CD4-positive, alpha-beta T cell treated with Interferon alpha-2 for 1 hour (primary cell): ENCODE measurements at regions not wholly inside any gene's neighbourhood (a gene's known extent, or its start where the extent isn't known, plus 50 kb on each side); places are given as distances from the start of the nearest gene placed in this dataset.

Experiments
- DNase-seq, 2 donors: peaks; one replicate each; pipeline ENCODE4 v3.0.0-alpha.2; 2020 to 2022

DNA sequence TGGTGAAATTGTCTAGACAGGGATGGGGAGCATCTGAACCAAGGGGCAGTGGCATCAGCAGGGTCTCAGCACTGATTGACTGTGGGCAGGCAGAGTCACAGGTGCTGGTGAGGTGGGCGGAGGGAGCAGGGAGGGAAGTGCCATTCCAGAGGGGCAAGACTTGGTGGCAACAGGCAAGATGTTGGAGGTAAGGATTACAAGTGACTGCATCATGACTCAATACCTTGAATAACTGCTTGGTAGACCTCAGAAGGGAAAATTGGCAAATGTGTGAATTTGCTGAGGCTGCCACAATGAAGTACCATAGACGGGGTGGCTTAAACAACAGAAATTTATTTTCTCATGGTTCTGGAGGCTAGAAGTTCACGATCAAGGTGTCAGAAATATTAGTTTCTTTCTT, 419.1 kb downstream of the HS3ST3B1 start:
- no peak for DNase-seq

DNA sequence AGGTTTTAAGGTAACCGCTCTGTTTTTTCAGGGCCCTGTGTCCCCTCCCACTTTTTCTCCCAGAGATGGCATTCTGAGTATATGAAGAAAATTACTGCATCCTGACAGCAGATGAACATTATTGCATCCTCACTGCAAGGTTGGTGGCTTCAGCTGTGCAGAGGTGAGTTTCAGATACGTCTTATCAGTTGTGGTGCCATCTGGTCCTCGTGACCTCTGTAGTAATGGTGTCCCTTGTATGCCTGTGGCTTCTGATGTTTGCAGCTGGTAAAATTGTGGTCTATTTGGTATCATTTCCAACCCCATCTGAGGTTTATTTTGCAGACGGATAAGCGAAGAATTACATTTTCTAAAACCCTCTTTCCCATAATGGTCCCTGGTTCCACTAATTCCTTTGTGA, 417.0 kb downstream of the HS3ST3B1 start:
- no peak for DNase-seq

DNA sequence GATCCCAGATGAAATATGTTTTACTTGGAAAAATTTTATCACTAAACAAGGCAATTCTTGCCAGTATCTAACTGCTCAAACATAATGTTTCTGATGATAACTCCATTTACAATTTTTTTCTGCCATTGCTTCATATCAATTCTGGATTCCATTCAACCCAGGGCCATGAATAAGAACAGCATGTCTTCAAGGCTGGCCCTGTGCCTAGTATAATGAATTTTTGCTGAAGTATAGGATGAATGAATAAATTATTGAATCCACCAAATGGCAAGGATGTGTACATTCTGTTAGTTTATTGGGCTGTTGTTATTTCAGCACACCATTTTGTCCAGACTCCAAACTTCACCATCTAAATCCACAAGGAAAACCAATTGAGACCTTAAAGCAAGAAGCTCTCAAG, 414.7 kb downstream of the HS3ST3B1 start:
- DNase-seq, result no peak

DNA sequence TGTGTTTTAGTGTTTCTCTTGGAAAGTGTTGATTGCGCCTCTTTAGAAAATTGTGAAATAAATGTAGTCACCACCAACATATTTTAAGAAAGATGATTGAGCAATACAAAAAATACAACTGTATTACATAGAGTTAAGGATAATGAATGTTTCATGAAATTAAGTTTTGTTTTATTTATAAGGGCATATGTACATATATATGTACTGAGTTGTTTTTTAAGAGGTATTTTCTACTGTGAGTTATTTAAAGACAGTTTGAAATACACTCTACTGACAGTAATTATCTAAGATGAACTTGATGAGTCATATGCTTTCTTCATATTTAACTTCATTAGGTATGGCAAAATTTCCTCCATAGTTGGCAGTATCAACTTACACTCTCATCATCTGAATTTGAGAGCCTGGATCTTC, 411.7 kb downstream of the HS3ST3B1 start:
- DNase-seq, result no peak

DNA sequence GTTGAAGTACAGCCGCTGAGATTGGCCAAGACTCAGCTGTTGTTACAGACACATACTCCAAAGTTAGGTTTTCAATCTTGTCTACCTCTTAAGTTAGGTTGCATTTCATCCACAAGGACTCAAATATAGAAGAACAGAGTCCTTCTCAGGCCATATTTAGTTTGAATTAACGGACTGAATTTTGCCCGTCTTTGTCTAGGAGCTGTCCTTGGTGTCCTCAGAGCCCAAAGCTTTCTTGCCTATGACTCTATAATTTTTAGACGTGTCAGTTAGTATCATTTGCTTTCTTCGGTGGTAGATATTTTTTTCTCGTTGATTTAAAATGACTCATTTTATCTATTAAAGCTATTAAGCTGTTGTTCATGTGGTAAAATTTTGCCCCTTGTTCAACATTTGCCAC, 403.2 kb downstream of the HS3ST3B1 start:
- DNase-seq, result no peak

DNA sequence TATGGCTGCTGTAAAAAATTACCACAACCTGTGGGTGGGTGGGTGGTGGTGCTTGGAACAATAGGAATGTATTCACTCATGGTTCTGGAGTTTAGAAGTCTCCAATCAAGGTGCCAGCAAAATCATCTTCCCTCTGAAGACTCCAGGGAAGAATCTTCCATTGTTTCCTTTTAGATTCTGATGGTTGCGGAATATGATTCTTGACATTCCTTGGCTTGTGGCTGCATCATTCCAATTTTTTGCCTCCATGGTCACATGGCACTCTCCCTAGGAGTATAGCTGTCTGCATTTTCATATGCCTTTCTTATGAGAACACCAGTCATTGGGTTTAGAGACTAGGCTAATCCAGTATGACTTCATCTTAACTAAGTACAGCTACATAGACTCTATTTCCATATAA, 401.0 kb downstream of the HS3ST3B1 start:
- no peak for DNase-seq

DNA sequence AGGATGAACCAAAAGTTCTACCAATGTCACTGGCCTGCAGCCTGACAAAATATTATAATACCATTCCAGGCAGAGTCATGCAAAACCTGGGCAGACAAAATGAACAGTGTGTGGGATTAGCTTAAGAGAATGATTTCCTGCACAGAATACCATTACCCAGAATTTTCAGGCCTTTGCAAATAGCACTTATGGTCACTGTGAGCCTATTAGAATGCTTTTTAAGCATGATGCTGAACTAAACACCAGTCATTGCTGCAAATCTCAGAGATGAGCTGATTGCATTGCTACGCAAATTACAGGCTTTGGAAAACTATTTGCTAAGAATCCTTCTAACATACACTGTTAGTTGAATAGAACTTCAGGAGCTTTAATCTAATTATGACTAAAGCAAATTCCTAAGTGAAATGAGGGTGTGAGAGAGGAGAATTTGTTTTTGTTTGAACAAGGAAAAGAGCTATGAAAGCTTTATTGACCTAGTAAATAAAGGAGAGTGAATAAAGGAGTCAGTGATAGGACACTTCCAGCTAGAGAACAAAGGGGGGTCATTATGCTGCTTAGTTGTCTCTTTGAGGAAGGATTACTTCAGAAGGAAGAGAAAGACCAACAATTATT, 398.8 kb downstream of the HS3ST3B1 start:
- DNase-seq, result no peak

DNA sequence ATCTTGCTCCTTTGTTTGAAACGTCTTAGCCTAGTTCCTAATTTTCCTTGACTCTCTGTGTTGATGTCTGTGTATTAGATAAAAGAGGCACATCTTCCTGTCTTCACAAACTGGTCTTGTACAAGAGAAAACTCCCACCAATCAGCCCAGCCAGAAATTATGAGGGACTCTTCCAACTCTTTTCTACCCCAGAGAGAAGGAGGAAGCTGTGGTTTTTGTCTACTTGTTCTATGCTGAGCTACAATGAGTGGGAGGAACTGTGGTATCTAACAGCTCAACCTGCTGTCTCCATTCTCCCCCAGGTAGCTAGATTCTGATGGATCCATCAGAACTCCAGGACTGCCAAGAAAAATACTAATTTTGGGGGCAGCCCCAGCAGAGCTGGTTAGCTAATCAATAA, 392.5 kb downstream of the HS3ST3B1 start:
- DNase-seq, result no peak

DNA sequence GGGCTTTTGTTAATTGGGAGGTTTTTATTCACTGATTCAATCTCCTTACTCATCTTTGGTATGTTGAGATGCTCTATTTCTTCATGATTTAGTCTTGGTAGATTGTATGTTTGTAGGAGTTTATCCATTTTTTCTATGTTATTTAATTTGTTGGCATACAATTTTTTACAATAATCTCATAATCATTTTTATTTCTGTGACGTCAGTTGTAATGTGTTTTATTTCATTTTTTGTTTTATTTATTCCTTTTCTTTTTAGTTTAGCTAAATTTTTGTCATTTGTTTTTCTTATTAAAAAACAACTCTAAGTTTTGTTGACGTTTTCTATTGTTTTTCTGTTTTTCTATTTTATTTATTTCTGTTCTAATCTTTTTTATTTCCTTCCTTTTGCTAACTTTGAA, 389.8 kb downstream of the HS3ST3B1 start:
- DNase-seq, result no peak

DNA sequence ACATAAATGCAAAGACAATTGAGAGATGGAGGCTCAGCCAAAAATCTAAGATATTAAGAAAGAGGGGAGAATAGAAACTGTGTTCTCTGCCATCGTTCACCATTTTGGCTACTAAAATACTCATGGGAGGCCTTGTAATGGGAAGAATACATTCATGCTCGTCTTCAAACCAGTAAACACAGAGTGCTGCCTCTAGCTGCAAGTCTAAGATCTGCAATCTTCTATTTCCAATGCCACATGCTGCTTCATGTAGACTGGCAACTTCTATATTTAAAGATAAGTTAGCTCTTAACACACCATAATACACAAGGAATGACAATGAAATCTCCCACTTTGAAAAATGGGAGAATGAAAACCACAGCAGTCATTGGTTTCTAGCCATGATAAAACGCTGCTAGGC, 387.3 kb downstream of the HS3ST3B1 start:
- DNase-seq, result peak in 1 of 2 donors; percentile 0

DNA sequence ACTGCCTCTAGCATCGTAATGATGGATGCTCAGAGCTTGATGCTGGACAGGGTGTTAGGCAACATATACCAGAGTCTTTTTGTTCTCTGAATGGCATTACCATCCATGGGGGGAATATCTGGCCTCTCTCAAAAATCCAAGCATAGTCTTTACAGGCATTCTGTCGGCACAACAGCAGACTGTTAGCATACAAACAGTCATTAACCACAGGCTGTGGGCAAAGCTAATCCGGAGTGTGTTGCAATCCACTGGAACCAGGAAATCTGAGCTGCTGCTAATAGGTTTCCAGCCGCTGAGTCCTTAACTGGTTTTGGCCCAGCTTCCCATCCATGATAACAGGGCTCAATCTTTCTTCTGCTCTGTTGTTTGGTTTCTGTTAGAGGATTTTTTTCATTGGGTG, 371.9 kb downstream of the HS3ST3B1 start:
- peak in 1 of 2 donors; percentile 6 for DNase-seq

DNA sequence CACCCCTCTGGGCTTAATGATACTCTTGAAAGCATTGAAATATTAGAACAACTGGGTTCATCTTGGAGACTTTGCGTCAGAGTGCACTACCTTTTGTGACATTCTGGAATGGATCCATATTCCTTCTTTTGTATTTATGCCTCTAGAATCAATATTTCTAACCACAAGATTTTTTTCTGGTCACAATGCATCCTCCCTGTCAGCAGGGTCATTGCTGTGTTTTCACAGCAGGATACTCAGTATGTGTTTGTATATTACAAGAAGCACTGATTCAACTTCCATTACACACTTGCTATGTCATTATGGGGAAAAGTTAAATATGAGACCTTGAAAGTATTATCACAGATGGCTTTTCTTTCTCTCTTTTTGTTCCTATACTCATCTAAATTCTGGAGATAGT, 370.0 kb downstream of the HS3ST3B1 start:
- no peak for DNase-seq

DNA sequence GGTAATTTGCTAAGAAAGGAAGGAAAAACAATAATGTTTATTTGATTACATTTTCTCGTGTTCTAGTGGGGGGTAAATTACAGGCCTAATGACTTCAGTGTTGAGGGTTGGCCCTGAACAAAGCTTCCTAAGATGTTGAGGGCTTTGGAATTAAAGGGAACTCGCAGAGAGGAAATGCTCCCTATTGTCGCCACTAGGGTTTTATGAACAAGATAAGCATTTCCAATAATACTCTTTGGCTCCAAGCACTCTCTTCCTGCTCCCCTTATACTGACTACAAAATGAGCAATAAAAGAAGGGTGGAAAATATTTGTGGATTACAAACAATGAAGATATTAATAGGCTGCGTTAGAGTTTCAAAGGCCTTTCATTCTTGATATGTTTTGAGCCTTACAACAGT, 363.6 kb downstream of the HS3ST3B1 start:
- no peak for DNase-seq

DNA sequence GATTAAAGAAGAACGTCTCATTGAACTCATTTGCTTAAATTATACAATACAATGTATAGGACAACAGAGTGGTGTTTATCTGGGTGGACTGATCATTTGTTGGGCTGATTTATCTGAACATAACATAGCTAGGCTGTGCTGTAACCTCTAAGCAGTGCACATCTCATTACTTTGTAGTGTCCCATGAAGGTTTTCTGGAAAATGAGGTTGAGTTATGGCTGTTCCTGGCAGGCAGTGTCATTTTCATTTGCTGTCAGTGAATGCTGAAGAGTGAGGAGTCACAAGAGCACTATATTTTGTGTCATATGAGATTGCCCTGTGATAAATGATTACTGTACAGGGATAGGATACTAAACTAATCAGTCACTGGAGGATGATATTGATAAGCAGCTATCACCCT, 340.2 kb downstream of the HS3ST3B1 start:
- no peak for DNase-seq

DNA sequence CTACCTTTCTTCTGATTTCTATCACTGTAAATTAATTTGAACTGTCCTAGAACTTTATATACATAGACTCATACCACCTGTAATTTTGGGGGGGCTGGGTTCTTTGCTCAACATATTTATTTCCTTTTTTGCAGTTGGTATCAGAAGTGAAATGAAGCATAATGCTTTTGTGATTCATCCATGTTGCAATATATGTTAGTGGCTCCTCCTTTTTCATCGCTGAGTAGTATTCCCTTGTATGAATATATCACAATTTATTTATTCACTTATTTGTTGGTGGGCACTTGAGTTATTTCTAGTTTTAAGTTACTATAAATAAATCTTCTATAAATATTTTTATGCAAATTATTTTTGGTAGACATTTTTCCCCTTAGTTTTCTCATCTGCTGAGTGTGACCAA, 336.4 kb downstream of the HS3ST3B1 start:
- no peak for DNase-seq

DNA sequence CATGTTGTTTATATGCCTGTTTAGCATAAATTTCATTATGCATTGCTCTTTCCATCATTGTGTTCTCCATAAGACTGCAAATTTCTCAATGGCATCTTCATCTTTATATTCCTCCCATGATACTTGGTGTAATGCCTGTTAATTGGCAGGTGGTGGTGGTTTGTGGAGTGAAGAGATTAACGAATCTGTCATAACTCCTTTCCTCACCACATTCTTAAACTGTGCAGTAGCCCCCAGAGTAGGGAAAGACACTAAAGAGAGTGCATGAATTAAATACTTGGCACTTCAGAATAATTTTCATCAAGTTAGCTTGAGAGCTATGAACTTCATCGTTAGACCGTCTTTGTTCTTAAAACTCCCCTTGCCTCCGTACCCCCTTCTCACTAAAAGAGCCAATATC, 329.7 kb downstream of the HS3ST3B1 start:
- DNase-seq, result no peak

DNA sequence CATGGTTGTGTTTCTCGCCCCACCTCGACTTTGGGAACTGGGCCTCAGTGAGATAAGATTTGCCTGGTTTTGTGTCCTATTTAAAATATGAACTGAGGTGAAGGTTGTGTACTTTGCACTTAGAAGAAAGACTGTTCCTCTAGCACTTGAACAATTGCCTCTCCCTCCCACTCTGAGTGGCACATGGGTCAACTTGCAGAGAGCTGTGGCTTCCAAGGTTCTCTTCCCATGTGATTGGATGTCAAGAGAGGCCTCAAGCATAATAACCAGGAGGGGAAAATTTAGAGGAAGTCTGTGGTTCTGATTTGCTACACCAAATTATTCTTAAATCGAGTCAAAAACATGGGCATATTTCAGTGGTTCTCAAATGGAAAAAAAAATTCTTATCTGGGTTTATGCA, 329.2 kb downstream of the HS3ST3B1 start:
- DNase-seq, result no peak

DNA sequence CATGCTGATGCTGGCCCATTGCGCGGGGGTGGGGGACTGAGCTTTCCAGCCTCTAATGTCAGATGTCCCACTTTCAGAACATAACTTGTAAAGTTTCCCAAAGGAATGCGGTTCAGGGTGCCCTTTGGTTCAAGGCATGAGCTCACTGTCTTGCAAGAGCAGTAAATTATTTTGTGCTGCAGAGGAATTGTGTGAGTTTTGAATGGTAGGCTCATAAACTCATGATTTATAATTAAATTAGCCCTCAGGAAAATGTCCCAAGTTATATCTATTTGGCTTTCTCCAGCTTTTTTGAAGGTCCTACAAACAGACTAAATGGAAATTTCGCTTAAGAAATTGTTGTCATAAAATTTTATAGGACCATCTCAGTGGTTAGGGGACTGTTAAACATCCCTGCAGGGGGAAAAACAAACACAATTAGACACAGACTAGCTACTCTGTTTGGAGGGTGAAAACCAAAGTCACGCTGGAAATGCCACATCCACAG, 321.8 kb downstream of the HS3ST3B1 start:
- no peak for DNase-seq

DNA sequence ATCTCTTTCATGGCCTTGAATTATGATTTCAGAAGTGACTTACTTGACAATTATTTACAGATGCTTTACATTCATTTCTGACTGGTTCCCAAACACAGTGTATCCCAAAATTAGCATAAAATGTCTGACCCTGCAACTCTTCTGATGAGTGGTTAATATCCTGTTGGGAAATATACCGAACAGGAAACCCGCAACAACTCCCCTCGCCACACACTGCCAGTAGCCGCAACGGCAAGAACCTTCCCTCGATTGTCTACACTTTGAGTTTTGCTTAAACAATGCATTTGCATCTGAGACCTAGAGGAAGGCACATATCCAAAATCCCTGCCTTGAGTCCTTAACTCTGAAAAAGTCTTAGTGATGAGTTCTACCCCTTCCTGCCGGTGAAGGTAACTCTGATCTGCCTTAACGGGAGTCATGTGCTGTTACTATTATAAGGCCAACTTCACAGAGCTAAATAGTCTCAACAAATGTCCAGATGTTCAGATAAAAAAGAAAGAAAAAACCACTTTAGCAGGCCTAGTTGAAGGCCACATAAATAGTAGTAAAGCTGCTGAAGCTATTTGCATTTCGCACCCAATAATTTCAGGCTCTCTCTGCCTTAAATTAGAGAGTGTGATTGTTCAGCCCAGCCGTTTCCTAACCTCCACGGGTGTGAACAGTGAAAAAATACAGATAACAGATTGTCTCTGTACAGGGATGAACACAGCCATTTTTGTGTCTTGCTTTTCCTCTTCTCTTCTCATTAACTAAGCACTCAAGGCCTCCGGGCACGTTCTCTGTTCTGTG, 321.1 kb downstream of the HS3ST3B1 start:
- DNase-seq, result no peak

DNA sequence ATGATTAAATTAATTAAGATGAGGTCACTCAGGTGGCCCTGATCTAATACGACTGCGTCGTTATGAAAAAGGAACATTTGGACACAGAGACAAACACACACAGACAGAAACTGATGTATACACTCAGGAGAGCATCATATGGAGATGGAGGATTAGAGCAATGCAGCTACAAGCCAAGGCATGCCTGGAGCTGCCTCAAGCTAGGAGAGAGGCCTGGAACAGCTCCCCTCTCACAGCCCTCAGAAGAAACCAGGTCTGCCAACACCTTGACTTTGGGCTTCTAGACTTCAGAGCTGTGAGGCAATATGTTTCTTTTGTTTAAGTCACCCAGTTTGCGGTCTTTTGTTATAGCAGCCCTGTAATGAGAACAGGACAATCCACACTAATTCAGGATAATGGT, 318.9 kb downstream of the HS3ST3B1 start:
- DNase-seq, result no peak

DNA sequence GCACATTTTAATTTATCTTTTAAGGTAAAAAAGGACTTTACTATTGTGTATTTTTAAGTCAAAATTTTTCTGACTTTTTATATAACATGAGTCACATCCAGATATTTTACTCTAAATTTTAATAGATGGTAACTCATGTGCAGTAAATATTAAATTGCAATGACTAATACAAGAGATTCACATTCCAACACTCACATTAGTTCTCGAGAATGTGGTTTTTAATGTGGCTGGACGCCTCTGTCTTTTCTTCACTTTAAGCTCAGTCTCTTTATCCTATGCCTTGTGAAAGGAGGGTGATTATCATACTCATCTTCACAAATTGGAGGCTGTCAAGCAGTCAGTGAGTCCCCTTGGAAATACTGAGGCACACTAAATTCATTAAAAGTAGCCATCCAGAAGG, 315.6 kb downstream of the HS3ST3B1 start:
- DNase-seq, result no peak

DNA sequence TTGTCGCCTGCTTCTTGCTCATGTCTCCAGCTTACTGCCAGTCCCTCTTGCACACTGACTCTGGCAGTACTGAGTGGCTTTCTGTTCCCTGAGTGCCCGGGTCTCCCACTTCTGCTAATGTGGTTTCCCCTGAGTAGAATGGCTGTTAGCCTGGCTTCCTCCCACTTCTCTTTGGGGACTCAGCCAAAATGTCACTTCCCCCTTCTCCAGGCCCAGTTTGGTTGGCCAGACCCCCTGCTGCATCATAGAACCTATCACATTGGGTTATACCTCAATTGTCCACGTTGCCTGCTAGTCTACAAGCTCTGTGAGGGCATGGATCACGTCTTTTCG, 304.4 kb downstream of the HS3ST3B1 start:
- DNase-seq, result peak; percentile 25 to 56

DNA sequence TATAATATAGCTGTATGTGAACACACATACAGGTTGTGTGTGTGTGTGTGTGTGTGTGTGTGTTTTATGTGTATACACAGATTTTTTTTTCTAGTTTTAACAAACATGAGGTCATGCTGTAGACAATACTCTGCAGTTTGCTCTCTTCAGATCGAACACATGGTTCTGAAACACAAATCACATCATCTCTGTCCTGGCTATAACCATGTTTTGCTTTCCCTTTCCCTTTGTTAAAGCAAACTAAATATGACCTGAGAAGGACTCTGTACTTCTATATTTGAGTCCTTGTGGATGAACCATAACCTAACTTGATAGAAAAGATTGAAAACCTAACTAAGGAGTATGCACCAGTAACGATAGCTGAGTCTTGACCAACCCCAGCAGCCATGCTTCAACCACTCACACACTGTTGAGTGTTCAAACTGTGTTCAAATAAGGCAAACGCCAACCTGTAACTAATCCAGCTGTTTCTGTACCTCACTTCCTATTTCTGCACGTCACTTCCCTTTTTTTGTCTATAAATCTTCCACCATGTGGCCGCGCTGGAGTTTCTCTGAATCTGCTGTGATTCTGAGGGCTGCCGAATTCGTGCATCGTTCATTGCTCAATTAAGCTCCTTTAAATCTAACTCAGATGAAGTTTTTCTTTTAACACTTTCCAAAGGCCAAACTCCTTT, 303.8 kb downstream of the HS3ST3B1 start:
- peak in 1 of 2 donors; percentile 8 for DNase-seq

DNA sequence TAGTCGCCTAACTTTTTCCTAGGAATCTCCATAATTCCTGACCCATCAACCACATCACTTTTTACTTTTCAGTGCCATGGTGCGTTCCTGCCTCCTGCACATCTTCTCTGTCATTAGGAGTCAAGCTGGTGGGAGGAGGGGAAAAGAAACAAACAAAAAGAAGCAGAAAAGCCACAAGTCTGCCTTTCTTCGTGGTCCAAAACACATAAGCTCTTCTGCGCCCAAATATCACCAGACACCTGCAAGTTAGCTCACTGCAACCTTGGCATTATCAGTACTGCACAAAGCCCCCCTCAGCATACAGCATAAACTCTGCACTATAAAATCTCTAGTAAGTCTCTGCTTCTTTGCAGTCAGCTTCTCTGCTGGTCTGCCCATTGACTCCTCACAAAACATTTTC, 295.3 kb downstream of the HS3ST3B1 start:
- no peak for DNase-seq
